ENCODE measurements at regions not wholly inside any gene's neighbourhood (a gene's known extent, or its start where the extent isn't known, plus 50 kb on each side); places are given as distances from the start of the nearest gene placed in this dataset.
"Not testable (repeated sequence)": the region's sequence is repeated elsewhere in the genome, so short reads cannot be mapped to it uniquely, and the experiment has no call there.

GRCh38 chr6:147951726-147952125, 390.9 kb upstream of the SASH1 start:
- WGBS, 2 donors, result 95 to 98% methylated on average over 7 of the region's 7 CpGs
- TF ChIP-seq POLR2A (IDR thresholded peaks at IDR 0.05), result no peak
- TF ChIP-seq CTCF (IDR thresholded peaks at IDR 0.05), result no peak
- no peak for DNase-seq (ENCODE audit: low spot score in 2 of 2)
- H3K4me3 ChIP-seq (ENCODE audit: low read depth, poor library complexity, severe bottlenecking), result no peak overlapping the region
- intact Hi-C loops (cut with DNase I; ENCODE audit: low total_unique reads), result no loop called here

GRCh38 chr6:147954938-147955337, 387.7 kb upstream of the SASH1 start:
- intact Hi-C loops (cut with DNase I; ENCODE audit: low total_unique reads), result no loop called here
- no peak for DNase-seq (ENCODE audit: low spot score in 2 of 2)
- H3K4me3 ChIP-seq (ENCODE audit: low read depth, poor library complexity, severe bottlenecking), result no peak overlapping the region
- TF ChIP-seq POLR2A (IDR thresholded peaks at IDR 0.05) (no peak), CTCF (IDR thresholded peaks at IDR 0.05) (no peak)
- WGBS, 2 donors, result 87 to 95% methylated on average over 3 of the region's 3 CpGs

DNA sequence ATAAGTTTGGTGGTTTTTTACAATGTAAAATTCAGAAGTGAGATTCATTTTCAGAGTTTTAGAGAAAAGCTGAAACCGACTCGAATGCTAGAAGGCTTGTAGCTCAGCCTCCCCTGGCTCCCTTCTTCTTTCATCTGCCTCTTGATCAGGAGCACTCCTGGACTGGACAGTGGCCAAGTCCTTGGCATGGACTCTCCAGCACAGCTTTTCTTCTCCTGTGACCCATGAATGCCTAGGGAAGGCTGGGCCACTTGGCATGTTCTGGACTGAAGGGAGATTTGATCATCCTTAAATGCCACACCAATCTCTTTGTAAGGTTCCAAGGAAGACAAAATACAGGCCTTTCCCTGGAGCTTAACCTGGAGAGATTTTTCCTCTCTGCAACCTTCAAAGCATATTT, 384.0 kb upstream of the SASH1 start:
- TF ChIP-seq POLR2A (IDR thresholded peaks at IDR 0.05), result no peak
- no peak for TF ChIP-seq CTCF (IDR thresholded peaks at IDR 0.05)
- WGBS, 2 donors, result 79 to 83% methylated on average over 2 of the region's 2 CpGs
- intact Hi-C loops (cut with DNase I; ENCODE audit: low total_unique reads), result no loop called here
- H3K4me3 ChIP-seq (ENCODE audit: low read depth, poor library complexity, severe bottlenecking), result no peak overlapping the region
- DNase-seq (ENCODE audit: low spot score in 2 of 2), result no peak

- DNase-seq (ENCODE audit: low spot score in 2 of 2), result no peak
- no peak overlapping the region for H3K4me3 ChIP-seq (ENCODE audit: low read depth, poor library complexity, severe bottlenecking)
- WGBS, 2 donors, result 26 to 42% methylated on average over 2 of the region's 2 CpGs
- TF ChIP-seq POLR2A (IDR thresholded peaks at IDR 0.05) (no peak), CTCF (IDR thresholded peaks at IDR 0.05) (no peak)
- intact Hi-C loops (cut with DNase I; ENCODE audit: low total_unique reads), result no loop called here
Measured at GRCh38 chr6:147961481-147962141, 381.0 kb upstream of the SASH1 start.

GRCh38 chr6:147965448-147965847, 377.2 kb upstream of the SASH1 start:
- intact Hi-C loops (cut with DNase I; ENCODE audit: low total_unique reads); H3K4me3 ChIP-seq (ENCODE audit: low read depth, poor library complexity, severe bottlenecking); DNase-seq (ENCODE audit: low spot score in 2 of 2): not testable (repeated sequence)
- WGBS, 2 donors, result 98% methylated on average over 3 of the region's 3 CpGs

DNA sequence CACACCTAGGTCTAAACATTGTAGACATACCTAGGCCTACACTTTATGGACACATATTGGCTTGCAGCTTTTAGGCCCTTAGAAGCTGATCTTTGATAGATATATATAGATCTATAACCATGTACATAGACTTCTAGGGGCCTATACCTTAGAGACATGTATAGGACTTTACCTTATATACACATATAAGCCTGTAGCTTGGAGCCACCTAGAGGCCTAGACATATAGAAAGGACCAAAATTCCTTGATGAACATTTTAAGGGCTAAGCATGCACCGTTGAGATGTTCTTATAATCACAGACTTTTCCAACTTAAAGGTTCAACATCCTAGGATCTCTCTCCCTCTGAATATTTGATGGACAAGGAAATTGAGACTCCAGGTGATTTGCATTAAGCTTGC, 371.7 kb upstream of the SASH1 start:
- 80 to 84% methylated on average over 1 of the region's 1 CpG for WGBS, 2 donors
- intact Hi-C loops (cut with DNase I; ENCODE audit: low total_unique reads), result no loop called here

More for the DNA sequence above, 371.7 kb upstream of the SASH1 start:
- no peak for DNase-seq (ENCODE audit: low spot score in 2 of 2)
- TF ChIP-seq CTCF (IDR thresholded peaks at IDR 0.05), result no peak
- TF ChIP-seq POLR2A (IDR thresholded peaks at IDR 0.05), result no peak
- H3K4me3 ChIP-seq (ENCODE audit: low read depth, poor library complexity, severe bottlenecking), result no peak overlapping the region
